GM10266 (cell line): ENCODE measurements at regions not wholly inside any gene's neighbourhood (a gene's known extent, or its start where the extent isn't known, plus 50 kb on each side); places are given as distances from the start of the nearest gene placed in this dataset.

Source experiments
- DNase-seq: peaks from one replicate; pipeline ENCODE4 v3.0.0; 2012; ENCODE audit errors: extremely low spot score
- CTCF ChIP-seq: IDR thresholded peaks from 2 replicates; pipeline ENCODE4 v1.5.1; 2012; ENCODE audit warnings: mild to moderate bottlenecking, low read depth; ENCODE audit not compliant: control insufficient read depth, insufficient read depth; ENCODE audit errors: missing control alignments

GRCh38 chr13:33452873-33453517 lies 167.4 kb upstream of the STARD13 start:
- TF ChIP-seq CTCF: no peak
- no peak for DNase-seq

- no peak for DNase-seq
- TF ChIP-seq CTCF: no peak
Measured at GRCh38 chr13:33453936-33454335, 168.4 kb upstream of the STARD13 start.

- DNase-seq: no peak
- TF ChIP-seq CTCF: no peak
Measured at GRCh38 chr13:33454844-33455705, 169.5 kb upstream of the STARD13 start.

- no peak for TF ChIP-seq CTCF
- no peak for DNase-seq
Measured at GRCh38 chr13:33459702-33460101, 174.1 kb upstream of the STARD13 start.

- DNase-seq: no peak
- TF ChIP-seq CTCF: no peak
Measured at GRCh38 chr13:33462109-33462508, 176.6 kb upstream of the STARD13 start.

GRCh38 chr13:33464345-33464744 lies 178.8 kb upstream of the STARD13 start:
- DNase-seq: no peak
- TF ChIP-seq CTCF: no peak

GRCh38 chr13:33466262-33466661 lies 180.7 kb upstream of the STARD13 start:
- no peak for DNase-seq
- no peak for TF ChIP-seq CTCF
